ENCODE measurements at regions not wholly inside any gene's neighbourhood (a gene's known extent, or its start where the extent isn't known, plus 50 kb on each side); places are given as distances from the start of the nearest gene placed in this dataset.

DNA sequence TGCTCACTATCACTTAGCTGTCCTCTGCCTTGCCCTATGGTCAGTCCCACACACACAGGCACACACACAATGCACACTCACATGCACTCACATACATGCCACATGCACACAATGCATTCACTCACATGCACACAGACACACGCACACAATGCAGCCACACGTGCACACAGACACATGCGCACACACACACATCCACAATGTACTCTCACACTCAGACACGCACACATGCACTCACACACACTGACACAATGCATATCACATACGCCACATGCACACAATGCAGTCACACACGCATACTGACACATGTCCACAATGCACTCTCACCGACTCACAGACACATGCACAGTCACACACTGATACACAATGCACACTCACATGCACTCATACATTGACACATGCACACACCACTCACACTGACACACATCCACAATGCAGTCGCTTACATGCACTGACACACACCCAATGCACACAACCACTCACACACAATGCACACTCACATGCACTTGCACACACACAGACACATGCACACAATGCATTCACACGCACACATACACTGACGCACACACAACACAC is 99.7 kb downstream of the ENGASE start:
- Histone ChIP-seq H3K36me3 (ENCODE audit: control insufficient read depth, insufficient read depth, low read length) (no peaks in the 10 kb centered on the region), H3K9me3 (ENCODE audit: control insufficient read depth, insufficient read depth, low read depth, low read length) (no peaks in the 10 kb centered on the region), H3K27ac (ENCODE audit: low read length) (no peak overlapping the region), H3K4me1 (ENCODE audit: control insufficient read depth, insufficient read depth, low read length) (peaks cover 3% of the 10 kb centered on the region; the same call in 1 of the 2 replicates), H3K4me3 (ENCODE audit: low read depth in 2 of 2, low read length in 2 of 2) (no peak overlapping the region), H3K27me3 (ENCODE audit: control insufficient read depth, insufficient read depth, low read length) (peaks cover 18% of the 10 kb centered on the region)
- POLR2A ChIA-PET: no interaction called here
- intact Hi-C loops (cut with micrococcal nuclease; ENCODE audit: unreplicated experiment) (no loop called here), in situ Hi-C loops (cut with HindIII; ENCODE audit: low pct_unique_long_range_greater_than_20kb, low sequenced_read_pairs) (no loop called here)
- CTCF ChIA-PET: no interaction called here
- DNase-seq (ENCODE audit: low read depth, low spot score) (no peak), ATAC-seq (no peak)
- no peak for TF ChIP-seq TCF7L2 (IDR thresholded peaks at IDR 0.05; ENCODE audit: low read depth, low read length)
- TF ChIP-seq, protein P1, sequence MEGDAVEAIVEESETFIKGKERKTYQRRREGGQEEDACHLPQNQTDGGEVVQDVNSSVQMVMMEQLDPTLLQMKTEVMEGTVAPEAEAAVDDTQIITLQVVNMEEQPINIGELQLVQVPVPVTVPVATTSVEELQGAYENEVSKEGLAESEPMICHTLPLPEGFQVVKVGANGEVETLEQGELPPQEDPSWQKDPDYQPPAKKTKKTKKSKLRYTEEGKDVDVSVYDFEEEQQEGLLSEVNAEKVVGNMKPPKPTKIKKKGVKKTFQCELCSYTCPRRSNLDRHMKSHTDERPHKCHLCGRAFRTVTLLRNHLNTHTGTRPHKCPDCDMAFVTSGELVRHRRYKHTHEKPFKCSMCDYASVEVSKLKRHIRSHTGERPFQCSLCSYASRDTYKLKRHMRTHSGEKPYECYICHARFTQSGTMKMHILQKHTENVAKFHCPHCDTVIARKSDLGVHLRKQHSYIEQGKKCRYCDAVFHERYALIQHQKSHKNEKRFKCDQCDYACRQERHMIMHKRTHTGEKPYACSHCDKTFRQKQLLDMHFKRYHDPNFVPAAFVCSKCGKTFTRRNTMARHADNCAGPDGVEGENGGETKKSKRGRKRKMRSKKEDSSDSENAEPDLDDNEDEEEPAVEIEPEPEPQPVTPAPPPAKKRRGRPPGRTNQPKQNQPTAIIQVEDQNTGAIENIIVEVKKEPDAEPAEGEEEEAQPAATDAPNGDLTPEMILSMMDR (IDR thresholded peaks at IDR 0.05): no peak
- BruUV-seq (replicated peaks): no TSS peak

DNA sequence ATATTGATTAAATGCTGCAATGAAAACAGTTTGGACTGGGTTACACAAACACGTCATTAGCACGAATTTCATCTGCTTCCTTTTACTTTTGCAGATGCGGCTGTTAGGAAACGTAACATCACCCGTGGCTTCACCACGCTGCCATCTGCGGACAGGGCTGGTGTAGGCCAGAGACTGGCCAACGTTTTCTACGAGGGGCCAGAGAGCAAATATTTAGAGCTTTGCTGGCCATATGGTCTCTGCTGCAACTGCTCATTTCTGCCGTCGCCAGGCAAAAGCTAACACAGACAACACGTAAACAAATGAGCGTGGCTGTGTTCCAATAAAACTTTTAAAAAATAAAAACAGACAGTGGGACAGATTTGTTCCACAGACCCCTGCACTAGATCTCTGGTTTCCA is 96.6 kb downstream of the ENGASE start:
- no peak overlapping the region for H3K4me3 ChIP-seq (ENCODE audit: low read depth in 2 of 2, low read length in 2 of 2)
- DNase-seq (ENCODE audit: low read depth, low spot score): no peak
- peaks cover 8% of the 10 kb centered on the region; the same call in 1 of the 2 replicates for H3K27me3 ChIP-seq (ENCODE audit: control insufficient read depth, insufficient read depth, low read length)
- no peaks in the 10 kb centered on the region for H3K36me3 ChIP-seq (ENCODE audit: control insufficient read depth, insufficient read depth, low read length)
- no peaks in the 10 kb centered on the region for H3K4me1 ChIP-seq (ENCODE audit: control insufficient read depth, insufficient read depth, low read length)
- no peak overlapping the region for H3K27ac ChIP-seq (ENCODE audit: low read length)
- TF ChIP-seq, protein P1 (IDR thresholded peaks at IDR 0.05): no peak
- no peak for TF ChIP-seq SIN3A (IDR thresholded peaks at IDR 0.05; ENCODE audit: borderline replicate concordance, insufficient read depth, low read depth, low read length)
- no peak for TF ChIP-seq TCF7L2 (IDR thresholded peaks at IDR 0.05; ENCODE audit: low read depth, low read length)
- no peak for TF ChIP-seq POLR2AphosphoS5 (IDR thresholded peaks at IDR 0.05; ENCODE audit: low read depth, low read length)
- TF ChIP-seq, protein P2, sequence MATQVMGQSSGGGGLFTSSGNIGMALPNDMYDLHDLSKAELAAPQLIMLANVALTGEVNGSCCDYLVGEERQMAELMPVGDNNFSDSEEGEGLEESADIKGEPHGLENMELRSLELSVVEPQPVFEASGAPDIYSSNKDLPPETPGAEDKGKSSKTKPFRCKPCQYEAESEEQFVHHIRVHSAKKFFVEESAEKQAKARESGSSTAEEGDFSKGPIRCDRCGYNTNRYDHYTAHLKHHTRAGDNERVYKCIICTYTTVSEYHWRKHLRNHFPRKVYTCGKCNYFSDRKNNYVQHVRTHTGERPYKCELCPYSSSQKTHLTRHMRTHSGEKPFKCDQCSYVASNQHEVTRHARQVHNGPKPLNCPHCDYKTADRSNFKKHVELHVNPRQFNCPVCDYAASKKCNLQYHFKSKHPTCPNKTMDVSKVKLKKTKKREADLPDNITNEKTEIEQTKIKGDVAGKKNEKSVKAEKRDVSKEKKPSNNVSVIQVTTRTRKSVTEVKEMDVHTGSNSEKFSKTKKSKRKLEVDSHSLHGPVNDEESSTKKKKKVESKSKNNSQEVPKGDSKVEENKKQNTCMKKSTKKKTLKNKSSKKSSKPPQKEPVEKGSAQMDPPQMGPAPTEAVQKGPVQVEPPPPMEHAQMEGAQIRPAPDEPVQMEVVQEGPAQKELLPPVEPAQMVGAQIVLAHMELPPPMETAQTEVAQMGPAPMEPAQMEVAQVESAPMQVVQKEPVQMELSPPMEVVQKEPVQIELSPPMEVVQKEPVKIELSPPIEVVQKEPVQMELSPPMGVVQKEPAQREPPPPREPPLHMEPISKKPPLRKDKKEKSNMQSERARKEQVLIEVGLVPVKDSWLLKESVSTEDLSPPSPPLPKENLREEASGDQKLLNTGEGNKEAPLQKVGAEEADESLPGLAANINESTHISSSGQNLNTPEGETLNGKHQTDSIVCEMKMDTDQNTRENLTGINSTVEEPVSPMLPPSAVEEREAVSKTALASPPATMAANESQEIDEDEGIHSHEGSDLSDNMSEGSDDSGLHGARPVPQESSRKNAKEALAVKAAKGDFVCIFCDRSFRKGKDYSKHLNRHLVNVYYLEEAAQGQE (IDR thresholded peaks at IDR 0.05; ENCODE audit: insufficient read depth in 1 of 2, low read depth in 2 of 2, low read length in 1 of 2): no peak
- ChIA-PET CTCF (no interaction called here), POLR2A (interaction anchor here (0.6 kb wide), 1 partner anchor 230 kb away, joined by 3 read pairs; no protein-coding TSS in a partner anchor)
- no peak for ATAC-seq
- in situ Hi-C loops (cut with HindIII; ENCODE audit: low pct_unique_long_range_greater_than_20kb, low sequenced_read_pairs): no loop called here
- no peaks in the 10 kb centered on the region for H3K9me3 ChIP-seq (ENCODE audit: control insufficient read depth, insufficient read depth, low read depth, low read length)
- intact Hi-C loops (cut with micrococcal nuclease; ENCODE audit: unreplicated experiment): no loop called here
- no TSS peak for BruUV-seq (replicated peaks)
